Testis (tissue), 2 donors: ENCODE measurements at regions not wholly inside any gene's neighbourhood (a gene's known extent, or its start where the extent isn't known, plus 50 kb on each side); places are given as distances from the start of the nearest gene placed in this dataset.

Experiments used
- CTCF ChIP-seq, 3 experiments: fragments of 450-650 bp in 2 of 3; fragments of 200-600 bp in 1 of 3; sonication (generic) in 1 of 3; IDR thresholded peaks; one replicate each; pipeline ENCODE4 v1.5.1; 2016 to 2019; ENCODE audit warnings: antibody characterized with exemption in 3 of 3, mild to moderate bottlenecking in 2 of 3, moderate library complexity in 1 of 3
- POLR2A ChIP-seq: fragments of 450-650 bp; IDR thresholded peaks from one replicate; pipeline ENCODE4 v1.6.1; 2017; ENCODE audit warnings: antibody characterized with exemption, mild to moderate bottlenecking, moderate library complexity

GRCh38 chr13:92952161-92952560 is 274.4 kb upstream of the GPC6 start:
- TF ChIP-seq CTCF (IDR thresholded peaks at IDR 0.05) (no peak), POLR2A (no peak)
